ENCODE measurements at regions not wholly inside any gene's neighbourhood (a gene's known extent, or its start where the extent isn't known, plus 50 kb on each side); places are given as distances from the start of the nearest gene placed in this dataset.
"Not testable (repeated sequence)": the region's sequence is repeated elsewhere in the genome, so short reads cannot be mapped to it uniquely, and the experiment has no call there.

- no peaks in the 10 kb centered on the region for H3K9me3 ChIP-seq (replicated peaks; ENCODE audit: low read length)
- H3K4me3 ChIP-seq (ENCODE audit: low read length): no peak overlapping the region
- H3K27me3 ChIP-seq (ENCODE audit: control insufficient read depth, insufficient read depth, low read length): no peaks in the 10 kb centered on the region
- H3K9ac ChIP-seq (ENCODE audit: low read depth, low read length): no peak overlapping the region
- no peak overlapping the region for H3K4me2 ChIP-seq (ENCODE audit: low read length)
- H3K4me1 ChIP-seq (ENCODE audit: control insufficient read depth, insufficient read depth, low read length): peaks cover 33% of the 10 kb centered on the region
- no peaks in the 10 kb centered on the region for H3K36me3 ChIP-seq (ENCODE audit: insufficient read depth, low read length)
Measured at GRCh38 chr12:75955251-75955650, 76.3 kb downstream of the PHLDA1 start.

- H3K9me3 ChIP-seq (replicated peaks; ENCODE audit: low read length): no peaks in the 10 kb centered on the region
Measured at GRCh38 chr12:75954749-75955148, 76.8 kb downstream of the PHLDA1 start.

GRCh38 chr12:75954041-75954440 lies 77.5 kb downstream of the PHLDA1 start:
- H3K27me3 ChIP-seq (ENCODE audit: control insufficient read depth, insufficient read depth, low read length): no peaks in the 10 kb centered on the region
- H3K4me1 ChIP-seq (ENCODE audit: control insufficient read depth, insufficient read depth, low read length): peaks cover 33% of the 10 kb centered on the region
- H3K9ac ChIP-seq (ENCODE audit: low read depth, low read length): peak overlapping the region; percentile 74
- H3K4me2 ChIP-seq (ENCODE audit: low read length): peak overlapping the region; percentile 60
- no peaks in the 10 kb centered on the region for H3K36me3 ChIP-seq (ENCODE audit: insufficient read depth, low read length)
- H3K4me3 ChIP-seq (ENCODE audit: low read length): peak overlapping the region; percentile 14
- H3K9me3 ChIP-seq (replicated peaks; ENCODE audit: low read length): no peaks in the 10 kb centered on the region

More at GRCh38 chr12:75954749-75955148, 76.8 kb downstream of the PHLDA1 start:
- Histone ChIP-seq H3K9ac (ENCODE audit: low read depth, low read length) (peak overlapping the region; percentile 38), H3K27me3 (ENCODE audit: control insufficient read depth, insufficient read depth, low read length) (no peaks in the 10 kb centered on the region), H3K4me1 (ENCODE audit: control insufficient read depth, insufficient read depth, low read length) (peaks cover 33% of the 10 kb centered on the region), H3K4me2 (ENCODE audit: low read length) (no peak overlapping the region), H3K4me3 (ENCODE audit: low read length) (no peak overlapping the region), H3K36me3 (ENCODE audit: insufficient read depth, low read length) (no peaks in the 10 kb centered on the region)

- Histone ChIP-seq H3K9me3 (replicated peaks; ENCODE audit: low read length) (no peaks in the 10 kb centered on the region), H3K36me3 (ENCODE audit: insufficient read depth, low read length) (no peaks in the 10 kb centered on the region), H3K4me3 (ENCODE audit: low read length) (peak overlapping the region; percentile 14), H3K9ac (ENCODE audit: low read depth, low read length) (peak overlapping the region; percentile 74), H3K4me1 (ENCODE audit: control insufficient read depth, insufficient read depth, low read length) (peaks cover 33% of the 10 kb centered on the region), H3K27me3 (ENCODE audit: control insufficient read depth, insufficient read depth, low read length) (no peaks in the 10 kb centered on the region), H3K4me2 (ENCODE audit: low read length) (peak overlapping the region; percentile 60)
Measured at GRCh38 chr12:75953312-75953906, 78.2 kb downstream of the PHLDA1 start.

- Histone ChIP-seq H3K27me3 (ENCODE audit: control insufficient read depth, insufficient read depth, low read length) (no peaks in the 10 kb centered on the region), H3K4me1 (ENCODE audit: control insufficient read depth, insufficient read depth, low read length) (peaks cover 37% of the 10 kb centered on the region), H3K4me2 (ENCODE audit: low read length) (no peak overlapping the region), H3K9me3 (replicated peaks; ENCODE audit: low read length) (no peaks in the 10 kb centered on the region), H3K4me3 (ENCODE audit: low read length) (no peak overlapping the region), H3K9ac (ENCODE audit: low read depth, low read length) (no peak overlapping the region), H3K36me3 (ENCODE audit: insufficient read depth, low read length) (no peaks in the 10 kb centered on the region)
Measured at GRCh38 chr12:75951399-75952278, 79.9 kb downstream of the PHLDA1 start.

- Histone ChIP-seq H3K27me3 (ENCODE audit: control insufficient read depth, insufficient read depth, low read length) (no peaks in the 10 kb centered on the region), H3K4me1 (ENCODE audit: control insufficient read depth, insufficient read depth, low read length) (peaks cover 37% of the 10 kb centered on the region), H3K4me2 (ENCODE audit: low read length) (no peak overlapping the region), H3K36me3 (ENCODE audit: insufficient read depth, low read length) (no peaks in the 10 kb centered on the region), H3K4me3 (ENCODE audit: low read length) (no peak overlapping the region), H3K9ac (ENCODE audit: low read depth, low read length) (no peak overlapping the region), H3K9me3 (replicated peaks; ENCODE audit: low read length) (no peaks in the 10 kb centered on the region)
Measured at GRCh38 chr12:75947156-75947723, 84.3 kb downstream of the PHLDA1 start.

GRCh38 chr12:75945581-75945980 lies 86.0 kb downstream of the PHLDA1 start:
- H3K4me1 ChIP-seq (ENCODE audit: control insufficient read depth, insufficient read depth, low read length): peaks cover 27% of the 10 kb centered on the region
- no peaks in the 10 kb centered on the region for H3K36me3 ChIP-seq (ENCODE audit: insufficient read depth, low read length)
- no peak overlapping the region for H3K9ac ChIP-seq (ENCODE audit: low read depth, low read length)
- no peak overlapping the region for H3K4me2 ChIP-seq (ENCODE audit: low read length)
- no peaks in the 10 kb centered on the region for H3K27me3 ChIP-seq (ENCODE audit: control insufficient read depth, insufficient read depth, low read length)
- H3K9me3 ChIP-seq (replicated peaks; ENCODE audit: low read length): no peaks in the 10 kb centered on the region
- H3K4me3 ChIP-seq (ENCODE audit: low read length): no peak overlapping the region

GRCh38 chr12:75944905-75945432 lies 86.6 kb downstream of the PHLDA1 start:
- Histone ChIP-seq H3K4me3 (ENCODE audit: low read length) (peak overlapping the region; percentile 6), H3K9ac (ENCODE audit: low read depth, low read length) (peak overlapping the region; percentile 54), H3K9me3 (replicated peaks; ENCODE audit: low read length) (no peaks in the 10 kb centered on the region)

GRCh38 chr12:75944097-75944904 lies 87.3 kb downstream of the PHLDA1 start:
- H3K4me3 ChIP-seq (ENCODE audit: low read length): peak overlapping the region; percentile 21
- H3K9ac ChIP-seq (ENCODE audit: low read depth, low read length): peak overlapping the region; percentile 59
- H3K4me1 ChIP-seq (ENCODE audit: control insufficient read depth, insufficient read depth, low read length): peaks cover 27% of the 10 kb centered on the region
- H3K9me3 ChIP-seq (replicated peaks; ENCODE audit: low read length): no peaks in the 10 kb centered on the region
- H3K4me2 ChIP-seq (ENCODE audit: low read length): peak overlapping the region; percentile 71
- no peaks in the 10 kb centered on the region for H3K36me3 ChIP-seq (ENCODE audit: insufficient read depth, low read length)
- no peaks in the 10 kb centered on the region for H3K27me3 ChIP-seq (ENCODE audit: control insufficient read depth, insufficient read depth, low read length)

More at GRCh38 chr12:75944905-75945432, 86.6 kb downstream of the PHLDA1 start:
- Histone ChIP-seq H3K27me3 (ENCODE audit: control insufficient read depth, insufficient read depth, low read length) (no peaks in the 10 kb centered on the region), H3K36me3 (ENCODE audit: insufficient read depth, low read length) (no peaks in the 10 kb centered on the region), H3K4me2 (ENCODE audit: low read length) (peak overlapping the region; percentile 71), H3K4me1 (ENCODE audit: control insufficient read depth, insufficient read depth, low read length) (peaks cover 27% of the 10 kb centered on the region)

- Histone ChIP-seq H3K36me3 (ENCODE audit: insufficient read depth, low read length) (no peaks in the 10 kb centered on the region), H3K4me1 (ENCODE audit: control insufficient read depth, insufficient read depth, low read length) (peaks cover 27% of the 10 kb centered on the region), H3K9ac (ENCODE audit: low read depth, low read length) (peak overlapping the region; percentile 59), H3K4me2 (ENCODE audit: low read length) (peak overlapping the region; percentile 71), H3K9me3 (replicated peaks; ENCODE audit: low read length) (no peaks in the 10 kb centered on the region), H3K4me3 (ENCODE audit: low read length) (no peak overlapping the region), H3K27me3 (ENCODE audit: control insufficient read depth, insufficient read depth, low read length) (no peaks in the 10 kb centered on the region)
Measured at GRCh38 chr12:75943730-75944096, 87.9 kb downstream of the PHLDA1 start.

- H3K4me1 ChIP-seq (ENCODE audit: control insufficient read depth, insufficient read depth, low read length): peaks cover 23% of the 10 kb centered on the region
- not testable (repeated sequence) for H3K9me3 ChIP-seq (replicated peaks; ENCODE audit: low read length); H3K27me3 ChIP-seq (ENCODE audit: control insufficient read depth, insufficient read depth, low read length); H3K36me3 ChIP-seq (ENCODE audit: insufficient read depth, low read length); H3K4me3 ChIP-seq (ENCODE audit: low read length); H3K4me2 ChIP-seq (ENCODE audit: low read length); H3K9ac ChIP-seq (ENCODE audit: low read depth, low read length)
Measured at GRCh38 chr12:75941661-75942060, 89.9 kb downstream of the PHLDA1 start.
